HG02840 (cell line): ENCODE measurements at regions not wholly inside any gene's neighbourhood (a gene's known extent, or its start where the extent isn't known, plus 50 kb on each side); places are given as distances from the start of the nearest gene placed in this dataset.

ENCODE experiments used
- ATAC-seq: cut with Tn5 transposase; IDR thresholded peaks from one replicate; pipeline ENCODE4 v1.9.1; 2021; ENCODE audit warnings: mild to moderate bottlenecking, moderate library complexity, moderate number of reproducible peaks; ENCODE audit not compliant: unreplicated experiment, low FRiP score

DNA sequence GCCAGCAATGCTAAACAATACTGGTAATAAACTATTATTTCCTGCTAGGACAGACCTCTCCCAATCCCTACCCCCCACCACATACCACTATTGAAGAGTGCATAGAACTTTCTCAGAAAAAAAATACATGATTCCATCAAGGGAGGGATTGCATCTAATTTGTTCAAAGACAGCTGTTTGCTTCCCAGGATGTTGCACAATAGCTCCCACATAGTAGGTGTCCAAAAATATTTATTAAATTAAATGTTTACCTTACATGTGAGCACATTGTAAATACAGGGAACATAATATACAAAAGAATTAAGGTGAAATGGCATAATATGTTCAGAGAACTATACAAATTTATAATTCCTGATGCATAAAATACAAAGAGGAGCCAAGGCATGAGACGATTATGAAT is 1111.8 kb upstream of the LCORL start:
- no peak for ATAC-seq

DNA sequence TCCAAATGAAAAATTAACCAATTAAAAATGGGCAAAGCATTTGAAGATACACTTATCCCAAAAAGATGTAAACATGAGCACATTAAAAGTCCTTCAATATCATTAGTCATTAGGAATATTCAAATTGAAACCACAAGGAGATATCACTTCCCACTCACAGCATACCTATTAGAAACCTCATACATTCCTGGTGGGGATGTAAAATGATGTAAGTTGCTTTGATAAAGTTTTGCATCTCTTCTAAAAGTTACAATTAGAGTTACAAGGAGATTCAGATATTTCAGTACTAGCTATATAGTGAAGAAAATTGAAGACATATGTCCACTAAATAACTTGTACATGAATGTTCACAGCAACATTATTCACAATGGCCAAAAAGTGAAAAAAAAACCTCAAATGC is 1109.3 kb upstream of the LCORL start:
- no peak for ATAC-seq

DNA sequence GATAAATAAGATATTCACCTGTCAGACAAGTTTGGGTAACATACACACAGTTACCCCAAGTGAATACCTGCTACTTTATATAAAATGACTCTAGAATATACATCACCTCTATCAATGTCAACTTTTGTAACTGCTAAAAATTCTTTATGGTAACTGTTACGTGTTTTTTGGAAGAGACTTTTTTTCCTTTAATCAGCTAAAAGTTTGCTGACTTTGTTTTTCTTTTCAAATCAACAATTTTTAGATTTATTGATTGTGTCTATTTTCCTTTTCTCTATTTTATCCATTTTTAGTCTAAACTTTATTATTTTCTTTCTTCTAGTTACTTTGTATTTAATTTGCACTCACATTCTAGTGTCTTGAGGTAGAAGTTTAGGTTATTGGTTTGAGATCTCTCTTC is 1106.6 kb upstream of the LCORL start:
- ATAC-seq = no peak

DNA sequence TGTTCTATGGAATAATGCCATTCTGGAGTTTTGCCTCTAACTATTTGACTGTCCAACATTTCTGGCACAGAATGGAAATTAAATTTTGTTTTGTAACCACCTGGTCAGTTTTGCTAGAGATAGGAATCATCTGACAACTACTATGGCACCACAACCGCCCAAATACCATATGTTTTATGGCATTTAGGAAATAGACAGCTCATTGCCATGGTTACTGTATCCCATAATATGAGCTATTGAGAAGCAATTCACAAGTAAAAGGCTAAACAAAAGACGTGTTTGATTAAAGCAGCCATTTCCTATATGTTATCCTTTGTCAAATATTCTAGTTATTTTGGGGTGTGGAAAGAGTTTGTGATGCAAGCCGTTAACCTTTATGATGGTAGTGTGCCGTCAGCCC is 1105.3 kb upstream of the LCORL start:
- no peak for ATAC-seq

DNA sequence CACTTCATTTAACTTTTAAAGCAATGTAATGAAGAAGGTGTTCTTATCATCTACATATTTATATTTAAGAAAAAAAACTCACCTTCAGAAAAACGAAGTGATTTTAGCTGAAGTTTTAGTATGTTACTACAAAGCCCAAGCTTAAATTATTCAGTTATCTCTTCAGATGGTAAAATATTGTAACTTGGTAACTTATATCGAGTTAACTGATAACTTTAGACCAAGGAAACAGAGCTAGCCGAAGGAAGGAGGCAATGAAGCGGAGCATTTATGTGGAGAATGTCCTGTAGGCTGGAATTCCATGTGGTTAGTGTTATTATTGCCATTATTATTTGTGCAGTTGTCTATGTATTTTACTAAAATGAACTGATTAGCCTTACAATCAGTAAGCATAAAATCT is 1102.1 kb upstream of the LCORL start:
- ATAC-seq = no peak

DNA sequence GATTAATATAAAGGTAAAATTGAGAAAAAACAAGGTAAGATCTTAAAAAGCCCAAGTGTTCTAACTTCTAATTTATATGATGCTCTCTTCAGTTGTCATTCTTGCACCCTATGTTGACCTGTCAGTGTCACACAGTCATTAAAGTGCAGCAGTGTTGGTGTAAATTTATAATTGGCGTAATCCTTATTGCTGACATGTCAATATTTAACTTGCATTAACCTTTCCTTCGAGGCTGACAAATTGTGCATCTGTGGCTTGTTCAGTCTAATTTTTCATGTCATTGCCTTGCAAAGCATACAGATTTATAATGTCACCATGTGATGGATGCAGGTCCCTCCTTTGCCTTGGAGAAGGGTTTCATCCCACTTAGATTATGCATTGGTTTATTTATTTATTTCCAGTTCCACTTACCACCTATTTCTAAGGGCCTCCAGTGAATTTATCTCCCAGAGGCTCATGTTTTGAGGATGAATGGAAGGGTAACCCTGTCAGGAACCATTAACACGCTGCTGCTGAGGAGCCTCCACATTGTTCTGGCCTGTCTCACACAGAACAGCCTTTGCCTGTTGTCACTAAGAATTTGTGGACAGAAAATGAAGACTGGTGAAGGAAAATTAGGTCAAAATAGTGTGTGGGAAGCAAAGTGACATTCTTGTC is 1098.5 kb upstream of the LCORL start:
- ATAC-seq = no peak

DNA sequence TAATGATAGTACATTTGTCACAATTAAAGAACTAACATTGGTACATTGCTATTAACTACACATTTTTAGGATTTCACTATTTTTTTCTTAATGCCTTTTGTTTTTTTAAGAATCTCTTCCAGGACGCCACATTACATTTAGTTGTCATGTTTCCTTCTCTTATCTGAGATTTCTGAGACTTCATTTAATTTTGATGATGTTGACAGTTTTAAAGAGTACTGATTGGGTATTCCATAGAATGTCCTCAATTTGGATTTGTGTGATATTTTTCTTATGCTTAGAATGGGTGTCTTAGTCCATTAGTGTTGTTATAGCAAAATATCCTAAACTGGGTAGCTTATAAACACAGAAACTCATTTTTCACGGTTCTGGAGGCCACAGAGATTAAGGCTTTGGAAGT is 1095.5 kb upstream of the LCORL start:
- no peak for ATAC-seq

DNA sequence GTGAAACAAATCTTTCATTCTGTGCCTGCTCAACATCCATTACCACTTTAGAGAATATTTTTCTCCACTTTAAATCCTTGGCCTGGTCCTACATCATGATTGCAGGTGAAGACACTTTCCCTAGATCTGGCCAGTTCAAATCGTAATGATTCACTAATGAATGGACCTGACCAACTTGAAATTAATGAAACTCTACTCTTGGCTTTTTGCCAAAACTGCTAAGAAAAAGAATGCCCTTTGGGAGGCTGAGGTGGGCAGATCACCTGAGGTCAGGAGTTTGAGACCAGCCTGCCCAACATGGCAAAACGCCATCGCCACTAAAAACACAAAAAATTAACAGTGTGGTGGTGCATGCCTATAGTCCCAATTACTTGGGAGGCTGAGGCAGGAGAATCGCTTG is 1082.6 kb upstream of the LCORL start:
- ATAC-seq = no peak

DNA sequence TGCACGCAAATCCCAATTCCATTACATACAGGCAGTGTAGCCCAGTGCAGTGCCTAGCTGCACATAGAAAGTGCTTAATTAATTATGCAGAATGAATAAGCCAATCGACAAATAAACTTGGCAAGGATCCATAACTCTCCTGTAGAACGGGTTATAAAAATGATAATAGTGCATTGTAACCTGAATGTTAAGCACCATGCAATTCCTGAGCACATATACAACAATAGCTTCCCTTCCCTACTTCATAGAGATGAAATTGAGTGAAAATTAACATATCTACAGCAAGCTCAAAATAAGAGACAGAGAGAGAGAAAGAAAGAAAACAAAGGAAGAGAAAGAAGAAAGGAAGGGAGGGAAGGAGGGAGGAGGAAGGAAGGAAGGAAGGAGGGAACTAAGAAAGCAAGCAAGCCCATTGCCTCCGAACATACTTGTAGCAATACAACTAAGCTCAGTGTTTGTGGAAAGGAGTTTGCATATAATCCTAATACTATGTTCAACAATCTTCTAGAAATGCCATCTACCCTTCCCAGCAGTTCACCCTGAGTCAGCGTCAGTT is 1074.0 kb upstream of the LCORL start:
- no peak for ATAC-seq

DNA sequence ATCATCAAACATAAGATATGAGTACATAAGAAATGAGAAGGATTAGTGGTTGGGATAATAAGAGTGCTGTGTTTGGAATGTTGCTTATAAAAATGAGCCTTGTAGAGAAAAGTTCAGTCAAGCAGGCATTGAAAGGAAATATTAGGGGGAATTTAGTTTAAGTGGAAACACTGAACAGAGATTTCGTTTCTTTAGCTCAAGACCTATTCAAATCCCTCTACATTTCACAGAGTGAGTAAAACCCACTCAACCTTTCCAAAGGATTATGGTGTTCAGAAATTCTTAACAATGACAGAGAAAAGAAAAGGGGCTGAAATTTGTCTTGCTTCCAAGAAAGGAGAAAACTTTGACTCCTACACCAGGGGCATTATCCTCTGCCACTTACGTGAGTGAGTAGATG is 1072.4 kb upstream of the LCORL start:
- ATAC-seq = no peak

DNA sequence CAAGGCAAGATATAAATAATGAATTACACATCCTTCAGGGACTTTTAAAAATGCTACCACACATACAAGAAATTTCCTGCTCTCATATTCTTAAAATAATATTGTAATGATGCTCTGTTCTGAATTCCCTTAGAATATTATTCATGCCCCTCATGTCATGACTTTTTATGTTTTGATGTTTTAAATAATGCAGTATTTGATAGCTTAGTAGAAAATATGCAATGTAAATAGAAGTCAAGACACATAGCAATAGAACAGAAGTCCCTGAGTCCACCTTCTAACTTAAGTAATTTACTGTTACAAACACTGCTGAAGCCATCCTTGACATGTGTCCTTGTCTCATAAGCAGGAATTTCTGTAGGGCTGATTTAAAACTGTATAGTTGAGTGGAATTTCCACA is 1071.2 kb upstream of the LCORL start:
- no peak for ATAC-seq

DNA sequence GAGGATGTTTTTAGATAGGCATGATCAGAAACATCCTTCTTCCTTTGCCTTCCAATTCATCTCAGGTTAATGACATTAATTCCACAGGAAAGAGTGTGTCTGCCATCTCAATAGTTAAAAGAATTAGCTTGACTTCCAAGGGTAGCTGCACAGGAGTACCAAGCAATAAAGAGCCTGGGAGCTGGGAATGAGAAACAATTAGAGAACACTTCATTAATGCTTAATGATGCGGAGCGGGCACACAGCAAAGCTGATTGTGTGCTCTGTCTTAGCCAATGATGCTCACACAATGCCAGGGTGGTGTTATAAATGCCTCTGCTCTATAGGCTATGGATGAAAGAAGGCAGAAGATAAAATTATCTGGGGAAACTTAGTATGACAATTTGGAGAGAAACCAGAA is 1052.5 kb upstream of the LCORL start:
- ATAC-seq = no peak

DNA sequence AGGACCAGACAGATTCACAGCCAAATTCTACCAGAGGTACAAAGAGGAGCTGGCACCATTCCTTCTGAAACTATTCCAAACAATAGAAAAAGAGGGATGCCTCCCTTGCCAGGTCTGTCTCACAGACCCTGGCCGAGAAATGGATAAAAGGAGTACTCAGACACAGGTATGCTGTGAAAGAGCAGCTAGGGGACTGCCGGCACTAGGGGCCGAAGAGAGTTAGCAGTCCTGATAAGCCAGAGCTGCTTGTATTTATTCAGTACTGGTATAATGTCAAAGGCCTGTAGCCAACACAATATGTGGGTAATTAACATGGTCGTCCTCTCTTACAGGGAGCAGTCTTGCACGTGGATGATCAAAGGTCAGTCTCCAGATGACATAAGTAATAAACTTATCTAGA is 1042.1 kb upstream of the LCORL start:
- no peak for ATAC-seq

DNA sequence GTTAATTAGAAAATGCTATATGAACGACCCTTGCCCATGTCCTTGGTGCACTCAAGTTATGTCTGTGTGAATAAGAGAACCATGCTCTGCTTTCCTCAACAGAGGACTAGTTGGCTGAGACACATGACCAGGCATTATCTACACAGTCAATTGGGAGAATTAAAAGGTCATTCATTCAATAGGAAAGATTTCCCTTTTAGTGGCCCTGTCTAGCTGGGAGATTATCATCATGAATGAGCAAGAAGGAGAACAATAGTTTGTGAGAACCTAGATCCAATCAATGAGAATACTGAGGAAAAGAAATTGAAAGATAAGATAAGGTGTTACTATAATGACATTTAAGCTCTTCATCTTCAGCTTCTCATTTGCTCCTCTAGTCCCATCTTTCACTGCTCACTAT is 1033.4 kb upstream of the LCORL start:
- ATAC-seq = no peak

DNA sequence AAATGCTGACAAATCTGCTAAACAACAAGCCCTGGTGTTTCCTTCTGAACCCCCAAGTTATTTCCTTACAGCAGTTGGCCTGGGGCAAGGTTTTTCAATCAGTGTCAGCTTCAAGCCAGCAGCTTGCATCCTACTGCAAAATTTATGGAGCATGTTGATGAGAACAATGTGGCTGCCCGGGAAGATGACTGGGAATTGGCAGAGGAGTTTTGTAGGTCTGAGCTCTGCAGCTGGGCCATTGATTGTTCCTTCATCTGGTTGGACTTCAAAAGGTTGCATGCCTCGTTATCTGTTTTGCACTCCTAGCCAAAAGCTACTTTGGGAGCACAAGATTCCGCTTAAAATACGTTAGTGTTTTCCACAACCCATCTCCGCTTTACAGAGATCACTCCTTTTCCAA is 1030.3 kb upstream of the LCORL start:
- no peak for ATAC-seq

DNA sequence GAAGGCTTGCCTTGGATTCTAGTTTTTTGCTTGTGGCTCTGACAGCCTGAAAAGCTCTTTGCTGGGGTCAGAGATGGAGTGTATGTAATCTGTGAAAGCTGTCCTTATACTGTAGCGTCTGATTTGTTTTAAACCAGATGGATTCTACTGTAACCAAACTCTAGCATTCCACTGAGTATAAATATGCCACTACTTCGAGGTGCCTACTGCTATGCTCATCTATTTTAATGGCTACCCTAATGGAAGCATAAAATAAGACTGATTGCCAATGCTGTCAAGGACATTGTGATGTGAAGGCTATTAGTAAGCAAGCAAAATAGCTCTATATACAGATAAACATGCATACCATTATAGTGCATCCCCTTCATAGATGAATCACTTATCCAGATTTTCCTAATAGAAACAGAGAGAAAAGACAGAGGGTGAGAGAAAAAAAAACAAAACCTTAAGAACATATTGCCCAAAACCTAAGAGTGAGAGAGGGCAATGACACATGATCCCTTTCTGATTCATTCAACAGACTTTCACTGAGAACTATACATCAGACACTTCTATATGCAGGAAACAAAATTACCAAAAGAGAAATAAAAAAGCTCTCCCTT is 1025.8 kb upstream of the LCORL start:
- ATAC-seq = no peak

DNA sequence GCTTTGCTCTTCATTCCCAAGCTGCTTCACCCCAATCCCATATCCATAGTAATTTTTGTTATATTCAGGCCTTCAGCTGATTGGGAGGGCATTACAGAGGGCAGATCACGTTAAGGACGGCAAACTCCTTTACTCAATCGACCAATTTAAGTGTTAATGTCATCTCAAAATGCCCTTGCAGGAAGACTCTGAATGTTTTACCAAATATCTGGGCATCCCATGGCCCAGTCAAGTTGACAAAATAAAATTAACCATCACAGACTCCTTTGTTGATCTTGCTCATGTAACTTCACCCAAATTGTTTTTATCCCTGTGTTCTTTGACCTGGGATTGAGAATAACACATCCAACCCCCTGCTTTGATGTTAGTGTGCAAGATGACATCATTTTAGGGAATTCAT is 1018.3 kb upstream of the LCORL start:
- no peak for ATAC-seq

DNA sequence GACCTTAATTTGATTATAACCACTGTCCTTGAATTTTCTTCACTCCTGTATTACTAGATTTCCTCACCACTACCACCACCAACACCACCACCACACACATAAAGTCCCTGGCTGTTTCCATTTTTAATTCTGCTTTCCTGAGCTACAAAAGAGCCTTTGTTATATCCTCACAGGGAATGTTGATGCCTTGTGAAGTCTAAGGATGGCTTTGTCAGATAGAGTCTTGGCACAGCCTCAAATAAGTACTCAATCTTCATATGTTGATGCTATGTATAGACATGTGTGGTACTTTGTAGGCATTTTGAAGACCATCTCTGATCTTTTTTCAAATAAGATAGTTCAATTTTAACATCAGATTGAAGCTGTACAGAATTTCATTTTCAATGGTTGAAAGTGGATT is 1016.7 kb upstream of the LCORL start:
- ATAC-seq = no peak

DNA sequence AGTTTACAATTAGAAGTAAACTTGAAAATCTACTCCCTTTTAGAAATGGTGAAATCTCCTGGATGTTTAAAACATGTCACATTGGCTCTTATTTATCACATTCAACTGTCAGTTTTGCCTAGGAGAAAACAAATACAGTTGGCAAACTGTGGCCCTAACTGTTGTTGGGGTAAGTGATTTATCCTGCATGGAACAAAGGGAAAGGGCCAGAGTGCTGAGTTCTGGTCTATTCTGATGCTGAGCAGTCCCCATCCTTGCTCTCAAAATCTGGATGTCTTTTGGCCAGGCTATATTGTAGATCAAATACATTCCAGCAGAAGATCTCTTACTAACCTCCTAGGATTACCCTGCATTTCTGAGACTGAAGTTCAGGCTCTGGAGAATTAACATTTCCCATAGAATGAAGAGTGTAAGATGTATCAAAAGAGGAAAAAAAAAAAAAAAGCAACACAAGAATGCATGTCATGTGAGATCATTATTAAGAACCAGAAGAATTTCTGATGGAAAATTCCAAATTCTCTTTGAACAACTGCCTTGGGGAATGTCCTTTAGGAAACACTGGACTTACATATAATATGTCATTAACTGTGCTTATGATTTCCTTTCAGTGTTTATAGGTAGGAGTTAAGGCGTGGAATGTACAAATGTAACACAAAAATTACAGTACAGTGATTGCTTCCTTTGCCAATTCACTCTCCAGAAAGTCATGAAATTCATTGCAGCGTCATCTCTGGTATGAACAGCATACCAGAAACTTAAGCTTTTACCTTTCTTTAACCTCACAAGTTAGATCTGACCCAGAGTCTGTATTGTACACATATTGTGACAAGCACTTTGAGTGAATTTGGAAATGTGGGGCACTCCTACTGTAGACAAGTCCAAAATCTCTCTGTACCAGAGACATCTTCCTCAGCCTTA is 1012.5 kb upstream of the LCORL start:
- ATAC-seq = no peak

DNA sequence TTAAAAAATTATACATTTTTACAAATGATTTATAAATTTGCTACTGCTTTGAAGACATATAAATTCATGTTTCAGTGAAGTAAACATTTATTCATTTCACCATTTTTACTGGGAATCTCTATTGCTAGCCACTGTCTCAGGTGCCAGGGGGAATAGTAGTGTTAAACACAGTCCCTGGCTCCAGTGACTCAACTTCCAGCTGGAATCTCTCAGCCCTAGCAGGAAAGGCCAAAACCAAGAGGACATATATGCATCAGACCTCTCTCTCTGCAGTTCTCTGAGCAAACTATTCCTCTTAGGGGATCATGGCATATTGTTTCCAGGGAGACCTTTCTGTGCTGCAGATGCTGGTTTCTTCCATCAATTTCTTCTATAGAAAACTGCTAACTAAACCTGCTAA is 1009.0 kb upstream of the LCORL start:
- ATAC-seq = no peak

DNA sequence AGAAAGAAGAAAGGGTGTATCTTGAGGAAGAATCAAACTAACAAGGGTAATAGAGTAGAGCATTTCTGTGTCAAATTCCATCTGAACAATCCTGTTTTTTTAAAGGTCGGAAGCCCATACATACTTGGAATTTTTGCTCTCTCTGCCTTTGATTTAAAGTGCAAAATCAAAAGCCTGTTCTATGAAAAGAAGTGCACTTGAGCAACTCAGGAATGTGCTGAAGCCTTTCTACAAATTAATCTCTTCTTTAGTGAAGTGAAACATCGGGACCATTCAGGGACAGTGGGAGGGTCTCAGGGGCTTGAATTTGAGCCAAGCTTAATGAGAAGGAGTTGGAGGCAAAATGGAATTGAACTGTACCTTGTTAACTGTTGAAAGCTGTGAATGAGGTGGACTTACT is 1008.5 kb upstream of the LCORL start:
- no peak for ATAC-seq
